MM.1S (cell line): ENCODE measurements at regions not wholly inside any gene's neighbourhood (a gene's known extent, or its start where the extent isn't known, plus 50 kb on each side); places are given as distances from the start of the nearest gene placed in this dataset.

Source experiments
- CTCF ChIP-seq: fragments of 300-600 bp; sonication (generic); IDR thresholded peaks from 2 replicates; pipeline ENCODE4 v1.5.1; 2016; ENCODE audit warnings: antibody characterized with exemption, low read length, mixed read lengths
- EZH2 ChIP-seq: fragments of 300-600 bp; sonication (generic); optimal IDR thresholded peaks from 2 replicates; pipeline ENCODE3; 2017; ENCODE audit warnings: low read depth, mild to moderate bottlenecking, antibody characterized with exemption, low read length, mixed read lengths

GRCh38 chr11:15726221-15726746, 611.6 kb downstream of the INSC start:
- no peak for TF ChIP-seq CTCF
- no peak for TF ChIP-seq EZH2
